Neuronal stem cell (in vitro differentiated cells): ENCODE measurements at regions not wholly inside any gene's neighbourhood (a gene's known extent, or its start where the extent isn't known, plus 50 kb on each side); places are given as distances from the start of the nearest gene placed in this dataset.
A peak's percentile ranks its signal among the peaks of the same experiment; 100 is the strongest.

Source experiments
- DNase-seq: peaks from one replicate; pipeline ENCODE4 v3.0.0-alpha.2; 2013; ENCODE audit warnings: low spot score
- H2AFZ ChIP-seq: one replicate; pipeline ENCODE4 v1.6.1; 2013; ENCODE audit warnings: mild to moderate bottlenecking, low read length, inconsistent platforms
- H2AK5ac ChIP-seq: 2 replicates; pipeline ENCODE4 v1.6.1; 2013; ENCODE audit warnings: low read depth, mild to moderate bottlenecking, inconsistent platforms, low read length, moderate library complexity, mixed read lengths
- H2BK120ac ChIP-seq: 2 replicates; pipeline ENCODE4 v1.6.1; 2013; ENCODE audit warnings: low read depth, mild to moderate bottlenecking, inconsistent platforms, low read length, moderate library complexity, mixed read lengths
- H2BK12ac ChIP-seq: one replicate; pipeline ENCODE4 v1.6.1; 2013; ENCODE audit warnings: low read length, inconsistent platforms
- H2BK15ac ChIP-seq: 2 replicates; pipeline ENCODE4 v1.6.1; 2013; ENCODE audit warnings: mild to moderate bottlenecking, low read length, inconsistent platforms, mixed read lengths
- H2BK5ac ChIP-seq: one replicate; pipeline ENCODE4 v1.6.1; 2013; ENCODE audit warnings: inconsistent platforms, mild to moderate bottlenecking, low read length, moderate library complexity
- H3K14ac ChIP-seq: one replicate; pipeline ENCODE4 v1.6.1; 2013; ENCODE audit warnings: low read length, inconsistent platforms
- H3K18ac ChIP-seq: 2 replicates; pipeline ENCODE4 v1.6.1; 2013; ENCODE audit warnings: low read length, inconsistent platforms
- H3K23ac ChIP-seq: 2 replicates; pipeline ENCODE4 v1.6.1; 2013; ENCODE audit warnings: low read depth, mild to moderate bottlenecking, mixed read lengths, low read length, inconsistent platforms; ENCODE audit not compliant: poor library complexity
- H3K27ac ChIP-seq: replicated peaks from 3 replicates; pipeline ENCODE4 v1.5.1; 2013; ENCODE audit warnings: low read length, inconsistent platforms
- H3K27me3 ChIP-seq, 3 experiments: 2 replicates each; pipeline ENCODE4 v1.6.1; 2013; ENCODE audit warnings: low read length in 3 of 3, mild to moderate bottlenecking in 2 of 3, inconsistent platforms in 1 of 3, low read depth in 1 of 3, mixed read lengths in 1 of 3, moderate library complexity in 1 of 3; ENCODE audit not compliant: control insufficient read depth in 3 of 3, insufficient read depth in 3 of 3
- H3K36me3 ChIP-seq, 2 donors: replicated peaks in 1 of 2; 2 replicates each; pipeline ENCODE4 v1.6.1; 2013; ENCODE audit warnings: low read length in 2 of 2; ENCODE audit not compliant: control insufficient read depth in 2 of 2, insufficient read depth in 2 of 2
- H3K4ac ChIP-seq: 2 replicates; pipeline ENCODE4 v1.6.1; 2013; ENCODE audit warnings: inconsistent platforms, mild to moderate bottlenecking, low read length, moderate library complexity
- H3K4me1 ChIP-seq, 2 donors: 1 replicate in 1 of 2; 2 replicates in 1 of 2; pipeline ENCODE4 v1.6.1; 2013; ENCODE audit warnings: low read length in 2 of 2, low read depth in 1 of 2; ENCODE audit not compliant: control insufficient read depth in 2 of 2, insufficient read depth in 1 of 2
- H3K4me2 ChIP-seq: one replicate; pipeline ENCODE4 v1.6.1; 2013; ENCODE audit warnings: mild to moderate bottlenecking, low read length, inconsistent platforms; ENCODE audit not compliant: insufficient read depth, poor library complexity, severe bottlenecking
- H3K4me3 ChIP-seq, 2 donors: 2 replicates each; pipeline ENCODE4 v1.5.1; 2013; ENCODE audit warnings: low read length in 2 of 2, mild to moderate bottlenecking in 2 of 2, inconsistent platforms in 1 of 2, moderate library complexity in 1 of 2
- H3K79me1 ChIP-seq: one replicate; pipeline ENCODE4 v1.6.1; 2013; ENCODE audit warnings: low read depth, mild to moderate bottlenecking, inconsistent platforms, low read length, moderate library complexity
- H3K9ac ChIP-seq: one replicate; pipeline ENCODE4 v1.6.1; 2013; ENCODE audit warnings: mild to moderate bottlenecking, low read depth, low read length, inconsistent platforms; ENCODE audit not compliant: poor library complexity
- H3K9me3 ChIP-seq, 2 donors: replicated peaks in 1 of 2; 2 replicates each; pipeline versions ENCODE3 to v1.6.1; 2013; ENCODE audit warnings: low read length in 2 of 2, mild to moderate bottlenecking in 2 of 2, inconsistent platforms in 1 of 2, low read depth in 1 of 2, mixed read lengths in 1 of 2, moderate library complexity in 1 of 2; ENCODE audit not compliant: control insufficient read depth in 2 of 2, insufficient read depth in 1 of 2
- H4K8ac ChIP-seq: one replicate; pipeline ENCODE4 v1.6.1; 2013; ENCODE audit warnings: low read depth, mild to moderate bottlenecking, inconsistent platforms, low read length, moderate library complexity
- H4K91ac ChIP-seq: one replicate; pipeline ENCODE4 v1.6.1; 2013; ENCODE audit warnings: low read length, low read depth, mild to moderate bottlenecking, inconsistent platforms; ENCODE audit not compliant: poor library complexity
- WGBS, 2 donors: extraction: QIAGEN DNeasy Blood & Tissue Kit; methylation state at CpG; one replicate each; pipeline ENCODE4 v1.1.7; 2013; ENCODE audit warnings: missing lambda C conversion rate in 2 of 2, mixed read lengths in 1 of 2; ENCODE audit not compliant: insufficient read length in 2 of 2, insufficient replicate concordance in 1 of 2; ENCODE audit errors: extremely low coverage in 2 of 2; 5-methylcytosine and 5-hydroxymethylcytosine counted together

- no peak for DNase-seq
- H3K4me3 ChIP-seq, result no peak overlapping the region
- H3K23ac ChIP-seq, result no peak overlapping the region
- H2AK5ac ChIP-seq, result no peak overlapping the region
- H2BK5ac ChIP-seq, result peak overlapping the region; percentile 79
- no peak overlapping the region for H2BK120ac ChIP-seq
- peaks cover 0 to 19% (median 0%) of the 10 kb centered on the region in 3 experiments for H3K27me3 ChIP-seq
- H4K8ac ChIP-seq, result no peak overlapping the region
- peaks cover 0 to 4% of the 10 kb centered on the region in 2 donors for H3K4me1 ChIP-seq
- no peak overlapping the region for H3K4ac ChIP-seq
- H3K9me3 ChIP-seq, result peaks cover 0 to 6% of the 10 kb centered on the region in 2 donors
- no CpG with 5 or more reads among the region's 14 CpGs for WGBS, 2 donors
- H3K4me2 ChIP-seq, result no peak overlapping the region
- H2AFZ ChIP-seq, result peak overlapping the region; percentile 32
- H3K14ac ChIP-seq, result no peak overlapping the region
- no peak overlapping the region for H3K27ac ChIP-seq
- H3K79me1 ChIP-seq, result no peaks in the 10 kb centered on the region
- no peak overlapping the region for H3K9ac ChIP-seq
- H2BK15ac ChIP-seq, result no peak overlapping the region
- peak overlapping the region; percentile 56 for H3K18ac ChIP-seq
- H2BK12ac ChIP-seq, result no peak overlapping the region
- no peaks in the 10 kb centered on the region for H3K36me3 ChIP-seq
- no peak overlapping the region for H4K91ac ChIP-seq
Observed at GRCh38 chr16:49910541-49911071, 54.7 kb upstream of the ZNF423 start.

- H3K14ac ChIP-seq, result peak overlapping the region; percentile 14
- H3K4ac ChIP-seq, result no peak overlapping the region
- H3K18ac ChIP-seq, result peak overlapping the region; percentile 20
- no peak overlapping the region for H3K4me3 ChIP-seq
- H2AK5ac ChIP-seq, result no peak overlapping the region
- no peak overlapping the region for H4K8ac ChIP-seq
- H4K91ac ChIP-seq, result no peak overlapping the region
- H3K36me3 ChIP-seq, result no peaks in the 10 kb centered on the region
- H3K9me3 ChIP-seq, result peaks cover 0 to 6% of the 10 kb centered on the region in 2 donors
- peaks cover 0 to 15% (median 0%) of the 10 kb centered on the region in 3 experiments for H3K27me3 ChIP-seq
- no peak overlapping the region for H3K23ac ChIP-seq
- H3K27ac ChIP-seq, result no peak overlapping the region
- no peak overlapping the region for H3K4me2 ChIP-seq
- H2BK15ac ChIP-seq, result no peak overlapping the region
- no peak for DNase-seq
- no peak overlapping the region for H2BK120ac ChIP-seq
- no CpG with 5 or more reads among the region's 2 CpGs for WGBS, 2 donors
- H2AFZ ChIP-seq, result no peak overlapping the region
- H3K79me1 ChIP-seq, result no peaks in the 10 kb centered on the region
- H2BK12ac ChIP-seq, result no peak overlapping the region
- no peak overlapping the region for H2BK5ac ChIP-seq
- H3K9ac ChIP-seq, result no peak overlapping the region
- peaks cover 0 to 4% of the 10 kb centered on the region in 2 donors for H3K4me1 ChIP-seq
Observed at GRCh38 chr16:49911430-49911829, 55.5 kb upstream of the ZNF423 start.

DNA sequence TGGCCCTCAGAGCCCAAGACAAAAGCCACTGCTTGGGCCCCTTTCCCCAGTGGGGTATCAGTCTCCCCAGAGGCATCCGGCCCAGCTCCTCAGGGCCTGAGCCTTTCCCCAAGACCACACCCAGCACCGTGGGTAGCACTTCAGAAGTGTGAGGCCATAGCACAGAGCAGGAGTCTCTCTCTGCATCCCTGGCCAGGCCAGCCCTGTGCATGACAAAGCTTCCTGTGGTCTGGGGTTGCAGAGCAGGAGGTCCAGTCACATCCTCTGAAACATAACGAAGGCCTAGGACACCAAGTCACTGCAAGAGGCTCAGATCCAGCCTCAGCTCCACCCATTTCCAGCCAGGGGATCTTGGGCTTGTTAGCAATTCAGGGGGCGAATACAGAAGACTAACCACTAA is 56.8 kb upstream of the ZNF423 start:
- no peak overlapping the region for H2AFZ ChIP-seq
- peaks cover 0 to 15% (median 0%) of the 10 kb centered on the region in 3 experiments for H3K27me3 ChIP-seq
- H2BK12ac ChIP-seq, result no peak overlapping the region
- H3K9ac ChIP-seq, result no peak overlapping the region
- peaks cover 0 to 6% of the 10 kb centered on the region in 2 donors for H3K9me3 ChIP-seq
- H2AK5ac ChIP-seq, result no peak overlapping the region
- no peak overlapping the region for H4K8ac ChIP-seq
- no peak overlapping the region for H4K91ac ChIP-seq
- H3K4me1 ChIP-seq, result peaks cover 0 to 4% of the 10 kb centered on the region in 2 donors
- no peak overlapping the region for H3K4ac ChIP-seq
- no peaks in the 10 kb centered on the region for H3K79me1 ChIP-seq
- no CpG with 5 or more reads among the region's 4 CpGs for WGBS, 2 donors
- H3K14ac ChIP-seq, result no peak overlapping the region
- H3K23ac ChIP-seq, result no peak overlapping the region
- no peak overlapping the region for H3K27ac ChIP-seq
- no peak overlapping the region for H3K4me2 ChIP-seq
- no peaks in the 10 kb centered on the region for H3K36me3 ChIP-seq
- no peak overlapping the region for H2BK15ac ChIP-seq
- peak overlapping the region; percentile 24 for H3K18ac ChIP-seq
- H2BK5ac ChIP-seq, result no peak overlapping the region
- DNase-seq, result no peak
- H2BK120ac ChIP-seq, result no peak overlapping the region
- H3K4me3 ChIP-seq, result no peak overlapping the region

DNA sequence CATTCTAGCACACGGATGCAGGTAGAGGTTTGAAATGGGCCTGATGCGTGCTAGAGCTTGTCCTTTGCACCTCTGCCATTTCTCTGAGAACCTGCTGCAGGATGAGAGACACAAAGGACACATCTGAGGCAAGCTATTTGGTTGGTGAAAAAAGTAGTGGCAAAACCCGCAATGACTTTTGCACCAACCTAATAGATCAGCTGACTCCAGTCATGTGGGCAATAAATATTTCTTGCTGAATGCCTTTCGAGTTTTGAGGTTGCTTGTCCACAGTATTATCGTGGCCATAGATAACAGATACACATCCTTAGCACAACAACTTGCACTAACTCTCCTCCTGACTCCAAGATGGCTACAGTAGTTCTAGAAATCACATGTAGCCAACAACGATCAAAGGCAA is 57.8 kb upstream of the ZNF423 start:
- no peak overlapping the region for H3K4ac ChIP-seq
- no peak overlapping the region for H3K23ac ChIP-seq
- no peak overlapping the region for H2BK15ac ChIP-seq
- no peak overlapping the region for H4K91ac ChIP-seq
- no peak overlapping the region for H3K4me3 ChIP-seq
- H3K9me3 ChIP-seq, result peaks cover 0 to 6% of the 10 kb centered on the region in 2 donors
- no peak overlapping the region for H2BK5ac ChIP-seq
- H3K4me2 ChIP-seq, result no peak overlapping the region
- H3K27me3 ChIP-seq, result peaks cover 0 to 15% (median 0%) of the 10 kb centered on the region in 3 experiments
- no peak overlapping the region for H3K27ac ChIP-seq
- no peak overlapping the region for H3K9ac ChIP-seq
- H2BK120ac ChIP-seq, result no peak overlapping the region
- H2AK5ac ChIP-seq, result no peak overlapping the region
- no peak overlapping the region for H2AFZ ChIP-seq
- H3K36me3 ChIP-seq, result no peaks in the 10 kb centered on the region
- WGBS, 2 donors, result no CpG with 5 or more reads among the region's 6 CpGs
- H3K4me1 ChIP-seq, result peaks cover 0 to 4% of the 10 kb centered on the region in 2 donors
- no peak overlapping the region for H3K18ac ChIP-seq
- H4K8ac ChIP-seq, result no peak overlapping the region
- DNase-seq, result no peak
- no peak overlapping the region for H2BK12ac ChIP-seq
- H3K14ac ChIP-seq, result no peak overlapping the region
- H3K79me1 ChIP-seq, result no peaks in the 10 kb centered on the region
